Tibial nerve (tissue), 4 donors: ENCODE measurements at regions not wholly inside any gene's neighbourhood (a gene's known extent, or its start where the extent isn't known, plus 50 kb on each side); places are given as distances from the start of the nearest gene placed in this dataset.

Source experiments
- EP300 ChIP-seq, 2 donors: sonication (generic); formaldehyde crosslinking; IDR thresholded peaks; one replicate each; pipeline ENCODE4 v1.6.1; 2017; ENCODE audit warnings: antibody characterized with exemption in 2 of 2, mild to moderate bottlenecking in 1 of 2
- TF ChIP-seq, protein P1 (sequence below), 5 experiments: fragments of 200-600 bp in 3 of 5; fragments of 450-650 bp in 2 of 5; sonication (generic) in 3 of 5; IDR thresholded peaks; one replicate each; pipeline ENCODE4 v1.5.1; 2016 to 2019; ENCODE audit warnings: antibody characterized with exemption in 5 of 5, mild to moderate bottlenecking in 3 of 5, moderate library complexity in 2 of 5

DNA sequence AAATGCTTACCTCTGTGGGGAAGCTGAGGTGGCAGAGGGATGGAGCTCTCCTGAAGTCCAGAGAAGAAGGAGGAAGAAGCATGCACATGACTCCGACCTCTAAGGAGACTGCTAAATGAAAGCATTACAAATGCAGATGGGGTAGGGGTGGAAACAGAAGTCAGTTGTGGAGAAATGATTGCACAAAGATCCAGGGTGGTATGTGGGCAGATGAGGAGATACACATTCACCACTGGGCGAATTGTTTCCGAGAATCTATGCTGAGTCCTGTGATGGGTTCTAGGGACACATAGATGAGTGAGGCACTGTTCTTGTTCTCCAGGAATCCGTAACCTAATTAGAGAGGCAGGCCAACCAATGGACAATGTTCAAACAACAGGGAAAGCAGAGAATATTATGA lies 188.9 kb upstream of the ZBED5 start:
- TF ChIP-seq, protein P1, sequence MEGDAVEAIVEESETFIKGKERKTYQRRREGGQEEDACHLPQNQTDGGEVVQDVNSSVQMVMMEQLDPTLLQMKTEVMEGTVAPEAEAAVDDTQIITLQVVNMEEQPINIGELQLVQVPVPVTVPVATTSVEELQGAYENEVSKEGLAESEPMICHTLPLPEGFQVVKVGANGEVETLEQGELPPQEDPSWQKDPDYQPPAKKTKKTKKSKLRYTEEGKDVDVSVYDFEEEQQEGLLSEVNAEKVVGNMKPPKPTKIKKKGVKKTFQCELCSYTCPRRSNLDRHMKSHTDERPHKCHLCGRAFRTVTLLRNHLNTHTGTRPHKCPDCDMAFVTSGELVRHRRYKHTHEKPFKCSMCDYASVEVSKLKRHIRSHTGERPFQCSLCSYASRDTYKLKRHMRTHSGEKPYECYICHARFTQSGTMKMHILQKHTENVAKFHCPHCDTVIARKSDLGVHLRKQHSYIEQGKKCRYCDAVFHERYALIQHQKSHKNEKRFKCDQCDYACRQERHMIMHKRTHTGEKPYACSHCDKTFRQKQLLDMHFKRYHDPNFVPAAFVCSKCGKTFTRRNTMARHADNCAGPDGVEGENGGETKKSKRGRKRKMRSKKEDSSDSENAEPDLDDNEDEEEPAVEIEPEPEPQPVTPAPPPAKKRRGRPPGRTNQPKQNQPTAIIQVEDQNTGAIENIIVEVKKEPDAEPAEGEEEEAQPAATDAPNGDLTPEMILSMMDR (IDR thresholded peaks at IDR 0.05) = no peak
- TF ChIP-seq EP300 (IDR thresholded peaks at IDR 0.05) = no peak
